Fibroblast of skin of back (primary cell): ENCODE measurements at regions not wholly inside any gene's neighbourhood (a gene's known extent, or its start where the extent isn't known, plus 50 kb on each side); places are given as distances from the start of the nearest gene placed in this dataset.

ENCODE experiments used
- DNase-seq: peaks from one replicate; pipeline ENCODE4 v3.0.0-alpha.2; 2013

- DNase-seq, result no peak
Measured at GRCh38 chr10:63710703-63711102, 189.5 kb downstream of the REEP3 start.

GRCh38 chr10:63711361-63711760, 190.2 kb downstream of the REEP3 start:
- no peak for DNase-seq

GRCh38 chr10:63711867-63712716, 190.9 kb downstream of the REEP3 start:
- DNase-seq, result peak; percentile 97

- no peak for DNase-seq
Measured at GRCh38 chr10:63712717-63713115, 191.5 kb downstream of the REEP3 start.

- peak; percentile 61 for DNase-seq
Measured at GRCh38 chr10:63713191-63714144, 192.3 kb downstream of the REEP3 start.

GRCh38 chr10:63716016-63716580, 194.9 kb downstream of the REEP3 start:
- DNase-seq, result no peak

GRCh38 chr10:63717027-63717715, 196.0 kb downstream of the REEP3 start:
- DNase-seq, result no peak

- peak; percentile 68 for DNase-seq
Measured at GRCh38 chr10:63718006-63718405, 196.8 kb downstream of the REEP3 start.

GRCh38 chr10:63718421-63718820, 197.2 kb downstream of the REEP3 start:
- no peak for DNase-seq

GRCh38 chr10:63719226-63719856, 198.1 kb downstream of the REEP3 start:
- DNase-seq, result no peak

GRCh38 chr10:63720072-63720537, 198.9 kb downstream of the REEP3 start:
- peak; percentile 48 for DNase-seq

GRCh38 chr10:63720676-63721075, 199.5 kb downstream of the REEP3 start:
- no peak for DNase-seq

- DNase-seq, result peak; percentile 52
Measured at GRCh38 chr10:63722537-63722936, 201.3 kb downstream of the REEP3 start.

GRCh38 chr10:63723320-63723719, 202.1 kb downstream of the REEP3 start:
- DNase-seq, result no peak

- DNase-seq, result no peak
Measured at GRCh38 chr10:63723741-63724140, 202.5 kb downstream of the REEP3 start.

GRCh38 chr10:63724922-63725321, 203.7 kb downstream of the REEP3 start:
- no peak for DNase-seq

GRCh38 chr10:63726867-63727266, 205.7 kb downstream of the REEP3 start:
- DNase-seq, result peak; percentile 54

GRCh38 chr10:63727636-63728035, 206.4 kb downstream of the REEP3 start:
- DNase-seq, result no peak

GRCh38 chr10:63735305-63735704, 214.1 kb downstream of the REEP3 start:
- no peak for DNase-seq

GRCh38 chr10:63738410-63738809, 217.2 kb downstream of the REEP3 start:
- peak; percentile 48 for DNase-seq

GRCh38 chr10:63744060-63744941, 223.1 kb downstream of the REEP3 start:
- no peak for DNase-seq
